Fibroblast of gingiva (primary cell): ENCODE measurements at regions not wholly inside any gene's neighbourhood (a gene's known extent, or its start where the extent isn't known, plus 50 kb on each side); places are given as distances from the start of the nearest gene placed in this dataset.
"Not testable (repeated sequence)": the region's sequence is repeated elsewhere in the genome, so short reads cannot be mapped to it uniquely, and the experiment has no call there.

Experiments used
- DNase-seq: peaks from one replicate; pipeline ENCODE4 v3.0.0-alpha.2; 2011; ENCODE audit warnings: low read depth

GRCh38 chr3:139113993-139114375, 69.3 kb upstream of the PRR23C start:
- DNase-seq: no peak

- not testable (repeated sequence) for DNase-seq
Observed at GRCh38 chr3:139116631-139117030, 71.9 kb upstream of the PRR23C start.

- peak; percentile 14 for DNase-seq
Observed at GRCh38 chr3:139117136-139117675, 72.5 kb upstream of the PRR23C start.

GRCh38 chr3:139117883-139118760, 73.4 kb upstream of the PRR23C start:
- DNase-seq: no peak

GRCh38 chr3:139118835-139119234, 74.1 kb upstream of the PRR23C start:
- no peak for DNase-seq

- DNase-seq: no peak
Observed at GRCh38 chr3:139119331-139120025, 74.8 kb upstream of the PRR23C start.

- DNase-seq: peak; percentile 86
Observed at GRCh38 chr3:139120086-139121056, 75.7 kb upstream of the PRR23C start.

- no peak for DNase-seq
Observed at GRCh38 chr3:139121513-139122220, 77.0 kb upstream of the PRR23C start.

- peak; percentile 68 for DNase-seq
Observed at GRCh38 chr3:139122221-139122581, 77.5 kb upstream of the PRR23C start.

GRCh38 chr3:139122612-139123011, 77.9 kb upstream of the PRR23C start:
- DNase-seq: no peak

- DNase-seq: peak; percentile 50
Observed at GRCh38 chr3:139123377-139124095, 78.8 kb upstream of the PRR23C start.

GRCh38 chr3:139124197-139124596, 79.5 kb upstream of the PRR23C start:
- DNase-seq: no peak

GRCh38 chr3:139127101-139127500, 82.4 kb upstream of the PRR23C start:
- peak; percentile 68 for DNase-seq

- not testable (repeated sequence) for DNase-seq
Observed at GRCh38 chr3:139127629-139128028, 82.9 kb upstream of the PRR23C start.

GRCh38 chr3:139128803-139129202, 84.1 kb upstream of the PRR23C start:
- DNase-seq: no peak

- DNase-seq: no peak
Observed at GRCh38 chr3:139129892-139130291, 85.2 kb upstream of the PRR23C start.

- DNase-seq: no peak
Observed at GRCh38 chr3:139130390-139131140, 85.9 kb upstream of the PRR23C start.

GRCh38 chr3:139131951-139132350, 87.3 kb upstream of the PRR23C start:
- no peak for DNase-seq

- no peak for DNase-seq
Observed at GRCh38 chr3:139132976-139133375, 88.3 kb upstream of the PRR23C start.
